Neutrophil (primary cell): ENCODE measurements at regions not wholly inside any gene's neighbourhood (a gene's known extent, or its start where the extent isn't known, plus 50 kb on each side); places are given as distances from the start of the nearest gene placed in this dataset.

ENCODE experiments used
- H3K27ac ChIP-seq: fragments of 200-600 bp; sonication (generic); 2 replicates; pipeline ENCODE4 v1.5.1; 2016; ENCODE audit warnings: mild to moderate bottlenecking, moderate library complexity
- H3K27me3 ChIP-seq: fragments of 200-600 bp; sonication (generic); 2 replicates; pipeline ENCODE4 v1.6.0; 2016; ENCODE audit warnings: mild to moderate bottlenecking
- H3K36me3 ChIP-seq: fragments of 200-600 bp; sonication (generic); 2 replicates; pipeline ENCODE4 v1.5.1; 2017
- H3K4me1 ChIP-seq, 2 experiments: fragments of 200-600 bp in 1 of 2; sonication (generic) in 1 of 2; 1 replicate in 1 of 2; 2 replicates in 1 of 2; pipeline versions ENCODE4 v1.5.1 to v1.6.1; 2013 to 2016; ENCODE audit warnings: low read depth in 1 of 2, low read length in 1 of 2, mild to moderate bottlenecking in 1 of 2, moderate library complexity in 1 of 2; ENCODE audit not compliant: control insufficient read depth in 1 of 2, insufficient read depth in 1 of 2
- H3K4me3 ChIP-seq, 2 experiments: fragments of 200-600 bp in 1 of 2; sonication (generic) in 1 of 2; 1 replicate in 1 of 2; 2 replicates in 1 of 2; pipeline ENCODE4 v1.5.1; 2013 to 2016; ENCODE audit warnings: low read depth in 1 of 2, low read length in 1 of 2, mild to moderate bottlenecking in 1 of 2, moderate library complexity in 1 of 2
- H3K9me3 ChIP-seq: fragments of 200-600 bp; sonication (generic); 2 replicates; pipeline ENCODE4 v1.5.1; 2016
- TF ChIP-seq, protein P1 (sequence below): fragments of 200-600 bp; sonication (generic); IDR thresholded peaks from 2 replicates; pipeline ENCODE4 v1.5.1; 2016; ENCODE audit warnings: antibody characterized with exemption

DNA sequence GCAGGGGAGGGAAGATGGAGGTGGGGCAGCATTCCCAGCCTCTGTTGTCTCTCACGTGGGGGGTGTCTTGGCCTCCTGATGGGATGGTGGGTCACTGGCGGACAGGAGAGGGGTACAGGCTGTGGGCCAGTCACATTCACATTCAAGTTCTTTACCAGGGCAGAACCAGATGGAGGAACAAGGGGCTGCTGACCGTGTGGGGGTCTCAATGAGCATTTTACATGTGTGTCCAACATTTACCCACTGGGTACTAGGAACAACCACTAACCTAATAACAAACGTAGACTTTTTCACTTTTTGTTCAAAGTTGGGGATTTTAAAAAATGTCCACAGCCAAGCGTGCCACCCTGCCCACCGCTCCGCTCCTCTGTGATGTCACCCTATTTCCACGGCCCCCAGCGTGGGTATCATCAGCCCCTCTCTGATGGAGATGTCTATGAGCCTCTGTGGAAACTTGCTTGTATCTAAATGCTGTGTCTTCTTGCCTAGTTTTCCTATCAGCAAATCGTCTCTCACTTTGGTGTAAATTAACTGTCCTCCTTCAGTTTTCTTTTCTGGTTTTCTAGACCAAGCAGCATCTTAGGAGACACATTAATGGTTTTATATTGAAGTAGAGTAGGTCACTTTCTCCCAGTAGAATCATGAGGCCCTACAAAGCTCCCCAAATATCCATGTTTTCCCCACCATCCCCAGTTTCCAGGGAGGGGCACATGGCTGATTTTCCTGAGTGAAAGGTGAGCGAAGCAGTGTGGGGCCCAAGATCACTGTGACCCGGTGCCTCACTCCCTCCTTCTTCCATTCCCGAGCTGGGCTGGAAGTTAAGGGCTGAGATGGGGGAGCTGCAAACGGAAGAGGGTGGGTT is 936.7 kb downstream of the BRD1 start:
- no peak overlapping the region for H3K27ac ChIP-seq
- H3K27me3 ChIP-seq = no peaks in the 10 kb centered on the region
- no peaks in the 10 kb centered on the region for H3K4me1 ChIP-seq
- no peaks in the 10 kb centered on the region for H3K9me3 ChIP-seq
- TF ChIP-seq, protein P1, sequence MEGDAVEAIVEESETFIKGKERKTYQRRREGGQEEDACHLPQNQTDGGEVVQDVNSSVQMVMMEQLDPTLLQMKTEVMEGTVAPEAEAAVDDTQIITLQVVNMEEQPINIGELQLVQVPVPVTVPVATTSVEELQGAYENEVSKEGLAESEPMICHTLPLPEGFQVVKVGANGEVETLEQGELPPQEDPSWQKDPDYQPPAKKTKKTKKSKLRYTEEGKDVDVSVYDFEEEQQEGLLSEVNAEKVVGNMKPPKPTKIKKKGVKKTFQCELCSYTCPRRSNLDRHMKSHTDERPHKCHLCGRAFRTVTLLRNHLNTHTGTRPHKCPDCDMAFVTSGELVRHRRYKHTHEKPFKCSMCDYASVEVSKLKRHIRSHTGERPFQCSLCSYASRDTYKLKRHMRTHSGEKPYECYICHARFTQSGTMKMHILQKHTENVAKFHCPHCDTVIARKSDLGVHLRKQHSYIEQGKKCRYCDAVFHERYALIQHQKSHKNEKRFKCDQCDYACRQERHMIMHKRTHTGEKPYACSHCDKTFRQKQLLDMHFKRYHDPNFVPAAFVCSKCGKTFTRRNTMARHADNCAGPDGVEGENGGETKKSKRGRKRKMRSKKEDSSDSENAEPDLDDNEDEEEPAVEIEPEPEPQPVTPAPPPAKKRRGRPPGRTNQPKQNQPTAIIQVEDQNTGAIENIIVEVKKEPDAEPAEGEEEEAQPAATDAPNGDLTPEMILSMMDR = no peak
- no peaks in the 10 kb centered on the region for H3K36me3 ChIP-seq
- no peak overlapping the region for H3K4me3 ChIP-seq

DNA sequence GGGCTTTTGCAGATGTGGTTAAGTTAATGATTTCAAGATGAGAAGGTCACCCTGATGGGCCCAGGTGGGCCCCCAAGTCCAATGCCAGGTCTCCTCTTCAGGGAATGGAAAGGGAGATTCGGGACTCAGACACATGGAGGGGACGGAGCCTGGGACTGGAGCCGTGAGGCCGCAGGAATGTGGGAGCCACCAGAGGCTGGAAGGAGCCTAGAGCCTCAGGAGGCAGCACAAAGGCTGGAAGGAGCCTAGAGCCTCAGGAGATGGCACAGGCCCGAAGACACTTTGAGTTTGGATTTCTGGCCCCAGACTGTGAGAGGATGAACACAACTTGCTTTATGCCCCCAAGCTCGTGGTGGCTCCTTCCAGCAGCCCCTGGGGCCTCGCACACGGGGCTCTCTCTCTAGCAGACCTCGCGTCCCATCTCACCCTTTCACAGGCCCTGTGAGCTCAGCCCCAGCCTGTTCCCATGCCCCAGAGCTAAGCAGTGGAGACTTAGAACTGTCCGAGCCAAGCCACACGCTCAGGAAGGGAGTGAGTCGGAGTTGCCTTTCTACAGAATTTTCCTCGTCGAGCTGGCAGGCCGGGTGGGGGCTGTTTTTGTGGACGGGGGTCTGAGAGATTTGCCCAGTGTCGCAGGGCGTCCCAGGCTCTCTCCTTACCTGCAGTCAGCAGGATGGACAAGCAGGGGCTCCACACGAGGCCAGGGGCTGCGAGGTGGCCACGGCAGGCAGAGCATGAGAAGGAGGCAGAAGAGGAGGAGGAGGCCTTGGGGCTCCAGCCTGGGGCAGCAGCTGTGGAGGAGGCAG is 937.6 kb downstream of the BRD1 start:
- no peaks in the 10 kb centered on the region for H3K4me1 ChIP-seq
- H3K36me3 ChIP-seq = no peaks in the 10 kb centered on the region
- H3K4me3 ChIP-seq = no peak overlapping the region
- no peaks in the 10 kb centered on the region for H3K27me3 ChIP-seq
- no peak overlapping the region for H3K27ac ChIP-seq
- TF ChIP-seq, protein P1 = no peak
- no peaks in the 10 kb centered on the region for H3K9me3 ChIP-seq

DNA sequence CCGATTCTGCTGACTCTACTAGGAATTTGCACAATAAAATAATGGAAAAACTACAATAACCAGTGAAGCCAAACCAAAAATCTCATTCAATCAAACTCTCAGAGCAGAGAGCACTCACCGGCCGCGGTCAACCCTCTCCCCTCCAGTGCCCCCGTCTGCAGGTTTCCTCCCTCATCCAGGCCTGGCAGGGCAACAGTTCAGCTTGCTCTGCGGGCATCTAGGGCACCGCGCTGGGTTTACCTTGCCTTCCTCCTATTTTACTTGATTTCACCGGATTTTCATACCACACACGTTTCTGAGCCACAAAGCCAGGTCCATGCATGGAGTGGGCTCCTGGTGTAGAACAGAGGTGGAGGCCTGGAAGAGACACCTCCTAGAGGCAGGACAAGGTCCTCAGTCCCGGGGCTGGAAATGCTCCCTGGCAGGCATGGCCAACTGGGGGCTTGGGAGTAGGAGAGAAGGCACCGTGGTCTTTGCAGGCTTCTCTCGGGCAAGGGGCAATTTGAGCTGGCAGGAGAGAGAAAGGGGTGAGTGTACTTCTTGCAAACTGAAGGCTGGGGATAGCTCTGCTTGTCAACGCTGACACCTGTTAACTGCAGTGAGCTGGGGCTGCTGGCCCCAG is 938.4 kb downstream of the BRD1 start:
- TF ChIP-seq, protein P1 = no peak
- H3K9me3 ChIP-seq = no peaks in the 10 kb centered on the region

DNA sequence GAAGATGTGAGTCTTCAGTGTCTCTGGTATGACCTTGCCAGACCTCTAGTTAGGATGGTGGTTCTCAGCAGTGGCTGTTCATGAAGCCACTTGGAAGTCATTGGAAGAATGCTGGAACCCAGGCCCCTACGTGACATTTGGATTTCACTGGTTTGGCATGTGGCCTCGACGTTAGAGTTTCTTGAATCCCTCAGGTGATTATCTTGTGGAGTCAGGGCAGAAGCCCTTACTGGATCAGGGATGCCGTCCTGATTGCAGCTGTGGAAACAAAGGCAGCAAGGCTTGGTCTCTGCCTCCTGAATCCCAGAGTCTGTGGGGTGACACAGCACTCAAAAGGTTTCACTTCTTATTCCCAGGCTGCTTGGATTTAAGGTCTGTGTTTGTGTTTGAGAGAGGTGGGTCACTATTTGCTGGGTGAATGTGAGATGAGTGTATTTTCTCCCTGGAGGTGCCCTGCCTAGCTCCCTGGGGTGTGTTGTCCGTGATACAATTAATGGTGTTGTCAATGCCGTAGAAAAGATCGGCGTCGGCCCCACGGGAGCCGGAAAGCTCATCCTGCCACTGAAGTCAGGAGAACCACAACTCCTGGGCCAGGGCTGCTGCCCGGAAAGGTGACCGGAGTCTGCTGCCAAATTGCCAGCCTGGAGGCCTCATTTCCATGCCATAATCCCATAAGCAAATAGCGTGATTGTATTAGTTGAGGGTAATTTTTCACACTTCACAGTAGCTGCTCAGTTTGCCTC is 939.0 kb downstream of the BRD1 start:
- no peak overlapping the region for H3K4me3 ChIP-seq
- TF ChIP-seq, protein P1 = no peak
- no peaks in the 10 kb centered on the region for H3K36me3 ChIP-seq
- no peak overlapping the region for H3K27ac ChIP-seq
- no peaks in the 10 kb centered on the region for H3K27me3 ChIP-seq
- no peaks in the 10 kb centered on the region for H3K9me3 ChIP-seq
- no peaks in the 10 kb centered on the region for H3K4me1 ChIP-seq

More for the DNA sequence above, 938.4 kb downstream of the BRD1 start:
- H3K4me1 ChIP-seq = no peaks in the 10 kb centered on the region
- no peaks in the 10 kb centered on the region for H3K27me3 ChIP-seq
- no peak overlapping the region for H3K27ac ChIP-seq
- no peaks in the 10 kb centered on the region for H3K36me3 ChIP-seq
- H3K4me3 ChIP-seq = no peak overlapping the region
